Breast epithelium (tissue), 3 donors: ENCODE measurements at regions not wholly inside any gene's neighbourhood (a gene's known extent, or its start where the extent isn't known, plus 50 kb on each side); places are given as distances from the start of the nearest gene placed in this dataset.

ENCODE experiments used
- POLR2A ChIP-seq: fragments of 450-650 bp; IDR thresholded peaks from one replicate; pipeline ENCODE4 v1.6.1; 2016; ENCODE audit warnings: antibody characterized with exemption, mild to moderate bottlenecking, moderate library complexity
- POLR2AphosphoS5 ChIP-seq, 3 donors: sonication (generic); formaldehyde crosslinking; IDR thresholded peaks; one replicate each; pipeline ENCODE4 v1.6.1; 2017; ENCODE audit warnings: antibody characterized with exemption in 3 of 3
- TF ChIP-seq, protein P1 (sequence below), 3 donors: fragments of 450-650 bp; IDR thresholded peaks; one replicate each; pipeline ENCODE4 v1.5.1; 2016 to 2017; ENCODE audit warnings: antibody characterized with exemption in 3 of 3, mild to moderate bottlenecking in 3 of 3, moderate library complexity in 3 of 3

DNA sequence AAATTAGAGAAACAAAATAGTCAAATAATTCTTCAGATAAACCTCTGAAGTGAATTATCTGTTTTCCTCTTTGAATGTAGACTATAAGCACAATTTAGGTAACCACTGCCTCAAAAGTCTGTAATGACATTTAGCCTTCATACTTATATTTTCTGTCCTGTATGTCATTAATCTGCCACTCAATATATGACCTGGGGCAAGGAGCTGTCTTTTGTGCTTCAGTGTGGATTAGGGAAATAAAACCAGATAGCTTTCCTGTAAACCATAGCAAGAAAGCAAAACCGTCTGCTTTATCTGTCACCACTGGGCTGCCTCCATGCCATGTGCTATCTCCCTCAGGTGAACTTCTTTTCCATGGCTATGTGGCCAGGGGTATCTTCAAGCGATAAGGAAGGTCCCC, 606.6 kb upstream of the C9orf72 start:
- TF ChIP-seq, protein P1, sequence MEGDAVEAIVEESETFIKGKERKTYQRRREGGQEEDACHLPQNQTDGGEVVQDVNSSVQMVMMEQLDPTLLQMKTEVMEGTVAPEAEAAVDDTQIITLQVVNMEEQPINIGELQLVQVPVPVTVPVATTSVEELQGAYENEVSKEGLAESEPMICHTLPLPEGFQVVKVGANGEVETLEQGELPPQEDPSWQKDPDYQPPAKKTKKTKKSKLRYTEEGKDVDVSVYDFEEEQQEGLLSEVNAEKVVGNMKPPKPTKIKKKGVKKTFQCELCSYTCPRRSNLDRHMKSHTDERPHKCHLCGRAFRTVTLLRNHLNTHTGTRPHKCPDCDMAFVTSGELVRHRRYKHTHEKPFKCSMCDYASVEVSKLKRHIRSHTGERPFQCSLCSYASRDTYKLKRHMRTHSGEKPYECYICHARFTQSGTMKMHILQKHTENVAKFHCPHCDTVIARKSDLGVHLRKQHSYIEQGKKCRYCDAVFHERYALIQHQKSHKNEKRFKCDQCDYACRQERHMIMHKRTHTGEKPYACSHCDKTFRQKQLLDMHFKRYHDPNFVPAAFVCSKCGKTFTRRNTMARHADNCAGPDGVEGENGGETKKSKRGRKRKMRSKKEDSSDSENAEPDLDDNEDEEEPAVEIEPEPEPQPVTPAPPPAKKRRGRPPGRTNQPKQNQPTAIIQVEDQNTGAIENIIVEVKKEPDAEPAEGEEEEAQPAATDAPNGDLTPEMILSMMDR (IDR thresholded peaks at IDR 0.05): no peak
- TF ChIP-seq POLR2A (no peak), POLR2AphosphoS5 (IDR thresholded peaks at IDR 0.05) (no peak)
